GM21786 (cell line): ENCODE measurements at regions not wholly inside any gene's neighbourhood (a gene's known extent, or its start where the extent isn't known, plus 50 kb on each side); places are given as distances from the start of the nearest gene placed in this dataset.

Experiments used
- ATAC-seq: cut with Tn5 transposase; IDR thresholded peaks from one replicate; pipeline ENCODE4 v1.9.1; 2021; ENCODE audit not compliant: unreplicated experiment

DNA sequence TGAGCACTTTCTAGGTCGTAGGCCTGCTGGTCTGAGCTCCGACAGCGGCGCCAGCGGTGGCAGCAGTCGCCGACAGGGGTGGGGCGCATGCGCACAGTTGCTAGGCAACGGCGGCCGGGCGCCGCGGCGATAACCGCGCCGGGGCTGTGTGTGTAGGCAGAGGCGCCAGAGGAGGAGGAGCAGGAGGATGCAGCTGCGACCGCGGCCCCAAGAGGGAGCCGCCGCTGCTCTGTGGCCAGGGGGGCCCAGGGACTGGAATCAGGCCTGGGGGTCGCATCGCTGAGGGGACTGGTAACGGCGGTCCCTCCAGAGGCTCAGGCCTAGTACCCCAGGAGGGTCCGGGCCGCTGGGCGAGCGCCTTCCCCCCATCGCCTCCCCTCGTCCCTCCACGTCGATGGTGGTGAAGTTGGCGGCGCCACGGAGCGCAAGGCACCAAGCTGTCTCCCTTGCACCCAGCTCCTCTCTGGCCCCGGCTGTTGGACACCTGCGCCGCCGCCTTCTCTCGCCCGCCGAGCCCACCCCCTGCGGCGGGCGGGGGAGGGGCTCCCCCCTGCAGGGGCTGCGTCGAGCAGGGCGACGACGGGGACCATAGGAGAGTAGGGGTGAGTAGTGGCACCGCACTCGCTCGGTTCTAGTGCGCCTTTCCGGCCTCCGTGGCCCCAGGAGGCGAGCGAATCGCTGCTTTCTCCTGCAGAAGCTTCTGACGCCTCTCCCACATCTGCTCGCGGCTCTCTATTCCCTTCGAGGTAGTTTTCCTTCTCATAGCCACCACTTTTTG is 58.6 kb upstream of the ZC4H2 start, which contains the start of gene ZC3H12B:
TSS of gene ZC3H12B (plus strand) at position 159 of the 778 bp plus-strand sequence.
- ATAC-seq = peak; percentile 93

DNA sequence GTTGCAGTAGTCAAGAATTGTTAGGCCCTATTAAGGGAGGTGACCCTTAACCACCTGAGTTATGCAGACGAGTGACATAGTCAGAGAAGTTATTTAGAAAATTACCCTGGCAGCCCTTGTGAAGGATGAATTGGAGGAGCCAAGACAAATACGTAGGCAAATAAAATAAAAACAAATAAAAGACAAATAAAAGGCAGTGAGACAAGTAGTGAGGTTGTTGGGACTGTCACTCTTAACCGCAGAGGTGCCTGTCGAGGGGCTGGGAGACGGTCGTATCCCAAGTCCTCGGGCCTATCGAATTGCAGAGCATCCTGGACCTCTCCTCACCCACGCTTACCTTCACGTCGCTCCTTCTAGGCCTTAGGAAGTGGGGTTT is 58.0 kb upstream of the ZC4H2 start:
- no peak for ATAC-seq
